ENCODE measurements at regions not wholly inside any gene's neighbourhood (a gene's known extent, or its start where the extent isn't known, plus 50 kb on each side); places are given as distances from the start of the nearest gene placed in this dataset.

- no peak for DNase-seq
Measured at GRCh38 chr12:77202457-77203060, 137.2 kb upstream of the E2F7 start.

- DNase-seq: peak; percentile 59
Measured at GRCh38 chr12:77189901-77190416, 124.6 kb upstream of the E2F7 start.

GRCh38 chr12:77189458-77189857, 124.1 kb upstream of the E2F7 start:
- peak; percentile 73 for DNase-seq

GRCh38 chr12:77179515-77179914, 114.1 kb upstream of the E2F7 start:
- no peak for DNase-seq

GRCh38 chr12:77167801-77168200, 102.4 kb upstream of the E2F7 start:
- DNase-seq: no peak

- no peak for DNase-seq
Measured at GRCh38 chr12:77166696-77167095, 101.3 kb upstream of the E2F7 start.

- DNase-seq: no peak
Measured at GRCh38 chr12:77163074-77164038, 98.0 kb upstream of the E2F7 start.

GRCh38 chr12:77161944-77162343, 96.6 kb upstream of the E2F7 start:
- no peak for DNase-seq

- DNase-seq: no peak
Measured at GRCh38 chr12:77160931-77161330, 95.6 kb upstream of the E2F7 start.

- no peak for DNase-seq
Measured at GRCh38 chr12:77153706-77154105, 88.3 kb upstream of the E2F7 start.

GRCh38 chr12:77152623-77153193, 87.3 kb upstream of the E2F7 start:
- DNase-seq: no peak

GRCh38 chr12:77151030-77151429, 85.7 kb upstream of the E2F7 start:
- peak; percentile 61 for DNase-seq

- DNase-seq: peak; percentile 58
Measured at GRCh38 chr12:77133566-77133965, 68.2 kb upstream of the E2F7 start.

- DNase-seq: no peak
Measured at GRCh38 chr12:77131977-77132490, 66.7 kb upstream of the E2F7 start.

GRCh38 chr12:77130193-77130592, 64.8 kb upstream of the E2F7 start:
- DNase-seq: no peak

- no peak for DNase-seq
Measured at GRCh38 chr12:77124767-77125166, 59.4 kb upstream of the E2F7 start.

- DNase-seq: no peak
Measured at GRCh38 chr12:77122661-77123060, 57.3 kb upstream of the E2F7 start.

GRCh38 chr12:77122236-77122635, 56.9 kb upstream of the E2F7 start:
- peak; percentile 90 for DNase-seq

- DNase-seq: peak; percentile 63
Measured at GRCh38 chr12:77120156-77121085, 55.1 kb upstream of the E2F7 start.

GRCh38 chr12:77118696-77119095, 53.3 kb upstream of the E2F7 start:
- no peak for DNase-seq

GRCh38 chr12:77116277-77116676, 50.9 kb upstream of the E2F7 start:
- DNase-seq: no peak

- DNase-seq: no peak
Measured at GRCh38 chr12:77115471-77115870, 50.1 kb upstream of the E2F7 start.
